ENCODE measurements at regions not wholly inside any gene's neighbourhood (a gene's known extent, or its start where the extent isn't known, plus 50 kb on each side); places are given as distances from the start of the nearest gene placed in this dataset.

GRCh38 chr2:84373391-84373790 lies 85.7 kb downstream of the SUCLG1 start:
- Histone ChIP-seq H3K27me3 (no peaks in the 10 kb centered on the region), H3K4me1 (no peaks in the 10 kb centered on the region), H3K4me2 (no peak overlapping the region), H3K36me3 (no peaks in the 10 kb centered on the region), H3K9ac (no peak overlapping the region), H3K9me3 (no peaks in the 10 kb centered on the region), H3K27ac (no peak overlapping the region), H3K4me3 (no peak overlapping the region), H4K20me1 (no peaks in the 10 kb centered on the region)
- TF ChIP-seq Cebpa-rat (IDR thresholded peaks at IDR 0.05): no peak

- Histone ChIP-seq H3K4me1 (no peaks in the 10 kb centered on the region), H3K4me3 (no peak overlapping the region), H3K9ac (no peak overlapping the region), H3K9me3 (peaks cover 23% of the 10 kb centered on the region), H3K36me3 (no peaks in the 10 kb centered on the region), H4K20me1 (no peaks in the 10 kb centered on the region), H3K4me2 (no peak overlapping the region), H3K27me3 (no peaks in the 10 kb centered on the region), H3K27ac (no peak overlapping the region)
- no peak for TF ChIP-seq Cebpa-rat (IDR thresholded peaks at IDR 0.05)
Observed at GRCh38 chr2:84362541-84362940, 96.5 kb downstream of the SUCLG1 start.

- Histone ChIP-seq H3K4me3 (no peak overlapping the region), H3K4me2 (no peak overlapping the region), H3K36me3 (no peaks in the 10 kb centered on the region), H3K9ac (no peak overlapping the region), H3K9me3 (no peaks in the 10 kb centered on the region), H4K20me1 (no peaks in the 10 kb centered on the region), H3K27me3 (no peaks in the 10 kb centered on the region), H3K4me1 (no peaks in the 10 kb centered on the region), H3K27ac (no peak overlapping the region)
- no peak for TF ChIP-seq Cebpa-rat (IDR thresholded peaks at IDR 0.05)
Observed at GRCh38 chr2:84338069-84338468, 121.0 kb downstream of the SUCLG1 start.

DNA sequence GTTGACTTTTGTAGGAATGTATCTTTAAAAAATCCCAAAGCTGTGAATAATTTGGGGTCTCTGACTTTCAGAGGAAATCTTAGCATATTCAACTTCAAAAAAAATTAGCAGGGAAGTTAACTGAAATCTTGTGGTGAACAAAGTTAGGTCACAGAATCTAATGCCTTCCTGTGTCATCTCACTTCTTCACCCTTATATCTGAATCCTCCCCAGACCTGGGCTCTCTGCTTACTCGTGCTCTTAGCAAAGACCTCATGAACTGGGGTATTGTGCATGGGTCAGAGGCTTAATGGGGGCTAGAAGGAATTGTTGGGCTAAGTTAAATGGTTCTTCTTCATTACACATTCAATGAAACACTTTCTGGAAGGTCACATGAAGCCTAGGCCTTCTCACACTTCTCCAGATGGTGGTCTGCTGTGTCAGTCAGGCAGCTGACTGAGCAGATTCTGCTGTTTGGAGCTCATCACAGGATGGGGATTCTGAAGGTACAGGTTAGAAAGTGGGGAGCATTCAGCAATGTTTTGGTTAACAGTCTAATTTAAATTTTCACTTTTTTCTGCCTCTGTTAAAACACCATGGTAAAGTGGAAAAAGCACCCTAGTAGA lies 131.3 kb downstream of the SUCLG1 start:
- no peaks in the 10 kb centered on the region for H3K36me3 ChIP-seq

DNA sequence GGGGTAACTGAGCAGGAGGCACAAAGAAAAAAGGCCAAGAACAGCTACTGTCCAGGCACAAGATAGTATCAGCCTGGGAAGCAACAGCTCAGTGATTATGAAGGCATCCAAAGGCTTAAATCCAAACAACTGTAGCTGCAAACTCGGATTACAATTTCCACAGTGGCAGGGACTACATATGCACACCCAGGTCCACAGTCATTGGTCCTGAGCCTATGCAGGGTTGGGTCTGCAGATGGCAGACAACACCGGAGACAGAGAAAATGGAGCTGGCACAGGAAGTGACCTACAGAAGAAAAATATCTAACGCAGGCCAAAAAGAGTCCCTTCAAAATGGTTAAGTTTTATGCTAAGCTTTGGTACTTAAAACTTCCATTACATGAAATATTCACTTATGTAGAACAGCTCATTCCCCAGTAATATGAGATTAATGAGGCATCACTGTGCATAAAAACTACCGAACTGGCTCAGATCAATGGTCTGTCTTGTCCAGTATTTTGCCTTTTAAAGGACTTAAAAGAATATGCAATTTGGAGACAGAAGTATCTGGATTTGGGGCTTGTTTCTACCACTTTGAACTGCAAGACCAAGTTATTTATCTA lies 132.1 kb downstream of the SUCLG1 start:
- Histone ChIP-seq H3K27me3 (no peaks in the 10 kb centered on the region), H3K9me3 (no peaks in the 10 kb centered on the region), H3K4me2 (no peak overlapping the region), H3K27ac (no peak overlapping the region), H3K4me3 (no peak overlapping the region), H3K4me1 (no peaks in the 10 kb centered on the region), H3K36me3 (no peaks in the 10 kb centered on the region), H4K20me1 (no peaks in the 10 kb centered on the region), H3K9ac (no peak overlapping the region)
- no peak for TF ChIP-seq Cebpa-rat (IDR thresholded peaks at IDR 0.05)

More for the DNA sequence above, 131.3 kb downstream of the SUCLG1 start:
- H4K20me1 ChIP-seq: no peaks in the 10 kb centered on the region
- no peaks in the 10 kb centered on the region for H3K4me1 ChIP-seq
- no peak overlapping the region for H3K4me3 ChIP-seq
- no peak overlapping the region for H3K9ac ChIP-seq
- H3K4me2 ChIP-seq: no peak overlapping the region
- H3K27me3 ChIP-seq: no peaks in the 10 kb centered on the region
- no peaks in the 10 kb centered on the region for H3K9me3 ChIP-seq
- no peak for TF ChIP-seq Cebpa-rat (IDR thresholded peaks at IDR 0.05)
- no peak overlapping the region for H3K27ac ChIP-seq

GRCh38 chr2:84323890-84324289 lies 135.2 kb downstream of the SUCLG1 start:
- Histone ChIP-seq H3K27ac (no peak overlapping the region), H4K20me1 (no peaks in the 10 kb centered on the region), H3K9ac (no peak overlapping the region), H3K27me3 (no peaks in the 10 kb centered on the region), H3K4me2 (no peak overlapping the region), H3K9me3 (no peaks in the 10 kb centered on the region), H3K4me3 (no peak overlapping the region), H3K4me1 (no peaks in the 10 kb centered on the region), H3K36me3 (no peaks in the 10 kb centered on the region)
- TF ChIP-seq Cebpa-rat (IDR thresholded peaks at IDR 0.05): no peak

DNA sequence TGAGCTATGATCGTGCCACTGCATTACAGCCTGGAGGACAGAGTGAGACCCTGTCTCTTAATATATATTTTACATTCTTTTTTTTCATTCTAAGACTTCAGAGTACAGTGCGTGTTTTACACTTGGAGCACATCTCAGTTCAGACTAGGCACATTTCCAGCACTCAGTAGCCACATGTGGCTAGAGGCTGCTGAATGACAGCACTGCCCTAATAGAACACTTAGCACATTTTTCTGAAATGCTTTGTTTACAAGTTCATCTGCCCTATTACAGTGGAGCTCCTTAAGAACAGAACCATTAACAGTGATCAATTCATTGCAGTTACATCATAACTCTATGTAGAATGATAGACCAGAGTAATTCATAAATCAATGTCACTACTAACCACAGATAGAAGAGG lies 138.1 kb downstream of the SUCLG1 start:
- no peak overlapping the region for H3K27ac ChIP-seq
- no peak overlapping the region for H3K4me3 ChIP-seq
- no peaks in the 10 kb centered on the region for H4K20me1 ChIP-seq
- no peaks in the 10 kb centered on the region for H3K4me1 ChIP-seq
- H3K4me2 ChIP-seq: no peak overlapping the region
- TF ChIP-seq Cebpa-rat (IDR thresholded peaks at IDR 0.05): no peak
- H3K9me3 ChIP-seq: no peaks in the 10 kb centered on the region
- no peaks in the 10 kb centered on the region for H3K27me3 ChIP-seq
- no peak overlapping the region for H3K9ac ChIP-seq
- no peaks in the 10 kb centered on the region for H3K36me3 ChIP-seq

GRCh38 chr2:84319581-84319980 lies 139.5 kb downstream of the SUCLG1 start:
- H4K20me1 ChIP-seq: no peaks in the 10 kb centered on the region
- TF ChIP-seq Cebpa-rat (IDR thresholded peaks at IDR 0.05): no peak
- no peak overlapping the region for H3K27ac ChIP-seq
- H3K36me3 ChIP-seq: no peaks in the 10 kb centered on the region
- H3K4me2 ChIP-seq: no peak overlapping the region
- no peaks in the 10 kb centered on the region for H3K27me3 ChIP-seq
- H3K4me3 ChIP-seq: no peak overlapping the region
- no peaks in the 10 kb centered on the region for H3K4me1 ChIP-seq
- no peaks in the 10 kb centered on the region for H3K9me3 ChIP-seq
- H3K9ac ChIP-seq: no peak overlapping the region

DNA sequence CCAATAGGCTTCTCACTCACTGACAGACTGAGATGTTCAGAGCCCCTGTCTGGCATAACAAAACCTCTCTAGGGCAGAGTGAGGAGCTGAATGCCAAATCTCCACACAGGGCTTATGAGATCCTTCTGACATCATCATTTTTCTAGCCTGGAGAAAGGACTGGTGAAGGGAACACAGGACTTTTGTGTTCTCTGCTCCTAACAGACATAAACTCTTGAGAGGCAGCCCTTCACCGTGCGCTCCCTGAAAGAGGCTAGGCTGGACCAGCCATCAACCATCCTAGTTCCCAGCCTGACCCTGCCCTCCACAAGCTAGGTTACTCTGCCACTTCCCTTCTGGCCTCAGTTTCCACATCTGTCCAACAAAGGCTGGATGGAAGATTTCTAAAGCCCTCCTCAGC lies 141.9 kb downstream of the SUCLG1 start:
- Histone ChIP-seq H3K4me2 (no peak overlapping the region), H3K4me1 (no peaks in the 10 kb centered on the region), H3K4me3 (no peak overlapping the region), H3K9ac (no peak overlapping the region), H3K27me3 (no peaks in the 10 kb centered on the region), H4K20me1 (no peaks in the 10 kb centered on the region), H3K36me3 (no peaks in the 10 kb centered on the region), H3K9me3 (no peaks in the 10 kb centered on the region), H3K27ac (no peak overlapping the region)
- no peak for TF ChIP-seq Cebpa-rat (IDR thresholded peaks at IDR 0.05)

GRCh38 chr2:84314901-84315330 lies 144.2 kb downstream of the SUCLG1 start:
- Histone ChIP-seq H3K4me1 (no peaks in the 10 kb centered on the region), H3K27ac (no peak overlapping the region), H3K36me3 (no peaks in the 10 kb centered on the region), H3K9me3 (no peaks in the 10 kb centered on the region), H3K27me3 (no peaks in the 10 kb centered on the region), H3K9ac (no peak overlapping the region), H3K4me3 (no peak overlapping the region), H4K20me1 (no peaks in the 10 kb centered on the region), H3K4me2 (no peak overlapping the region)
- TF ChIP-seq Cebpa-rat (IDR thresholded peaks at IDR 0.05): no peak

DNA sequence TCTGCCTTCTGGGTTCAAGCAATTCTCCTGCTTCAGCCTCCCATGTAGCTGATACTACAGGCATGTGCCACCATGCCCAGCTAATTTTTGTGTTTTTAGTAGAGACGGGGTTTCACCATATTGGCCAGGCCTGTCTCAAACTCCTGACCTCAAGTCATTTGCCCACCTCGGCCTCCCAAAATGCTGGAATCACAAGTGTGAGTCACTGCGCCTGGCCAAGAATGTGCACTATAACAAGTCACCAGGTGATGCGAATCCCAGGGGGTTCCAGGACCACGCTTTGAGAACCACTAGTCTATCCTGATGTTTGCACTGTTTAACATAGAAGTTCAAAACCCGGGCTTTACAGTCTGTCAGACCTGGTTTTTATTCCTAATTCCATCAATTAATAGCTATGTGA lies 144.8 kb downstream of the SUCLG1 start:
- no peaks in the 10 kb centered on the region for H3K27me3 ChIP-seq
- no peak overlapping the region for H3K27ac ChIP-seq
- H3K9ac ChIP-seq: no peak overlapping the region
- no peaks in the 10 kb centered on the region for H3K36me3 ChIP-seq
- H4K20me1 ChIP-seq: no peaks in the 10 kb centered on the region
- no peak overlapping the region for H3K4me2 ChIP-seq
- no peak overlapping the region for H3K4me3 ChIP-seq
- H3K9me3 ChIP-seq: no peaks in the 10 kb centered on the region
- H3K4me1 ChIP-seq: no peaks in the 10 kb centered on the region
- no peak for TF ChIP-seq Cebpa-rat (IDR thresholded peaks at IDR 0.05)
